Suprapubic skin (tissue), 4 donors: ENCODE measurements at regions not wholly inside any gene's neighbourhood (a gene's known extent, or its start where the extent isn't known, plus 50 kb on each side); places are given as distances from the start of the nearest gene placed in this dataset.

Experiments used
- CTCF ChIP-seq, 2 donors: fragments of 200-600 bp in 1 of 2; fragments of 450-650 bp in 1 of 2; sonication (generic) in 1 of 2; IDR thresholded peaks; one replicate each; pipeline ENCODE4 v1.5.1; 2016 to 2019; ENCODE audit warnings: antibody characterized with exemption in 2 of 2, mild to moderate bottlenecking in 1 of 2, moderate library complexity in 1 of 2
- EP300 ChIP-seq: sonication (generic); formaldehyde crosslinking; IDR thresholded peaks from one replicate; pipeline ENCODE4 v1.6.1; 2017; ENCODE audit warnings: antibody characterized with exemption
- POLR2A ChIP-seq, 2 donors: fragments of 450-650 bp; IDR thresholded peaks; one replicate each; pipeline ENCODE4 v1.6.1; 2017; ENCODE audit warnings: antibody characterized with exemption in 2 of 2, mild to moderate bottlenecking in 2 of 2, moderate library complexity in 2 of 2
- POLR2AphosphoS5 ChIP-seq, 3 donors: sonication (generic); formaldehyde crosslinking; IDR thresholded peaks; one replicate each; pipeline ENCODE4 v1.6.1; 2017; ENCODE audit warnings: antibody characterized with exemption in 3 of 3

- TF ChIP-seq CTCF (IDR thresholded peaks at IDR 0.05) (no peak), POLR2AphosphoS5 (IDR thresholded peaks at IDR 0.05) (no peak), POLR2A (IDR thresholded peaks at IDR 0.05) (no peak), EP300 (no peak)
These were observed 126.0 kb upstream of the KCNG1 start for GRCh38 chr20:51148941-51149340.
